Transverse colon (tissue), 4 donors: ENCODE measurements at regions not wholly inside any gene's neighbourhood (a gene's known extent, or its start where the extent isn't known, plus 50 kb on each side); places are given as distances from the start of the nearest gene placed in this dataset.

ENCODE experiments used
- DNase-seq: peaks from one replicate; pipeline ENCODE4 v3.0.0-alpha.2; 2019
- H3K27ac ChIP-seq, 4 donors: fragments of 200-600 bp; sonication (generic); 2 replicates each; pipeline ENCODE4 v1.5.1; 2016 to 2018; ENCODE audit warnings: inconsistent platforms in 4 of 4
- H3K27me3 ChIP-seq: fragments of 200-600 bp; sonication (generic); 2 replicates; pipeline ENCODE4 v1.5.1; 2017; ENCODE audit warnings: inconsistent platforms
- H3K36me3 ChIP-seq, 4 donors: fragments of 200-600 bp; sonication (generic); 2 replicates each; pipeline ENCODE4 v1.5.1; 2017 to 2019; ENCODE audit warnings: inconsistent platforms in 4 of 4
- H3K4me1 ChIP-seq, 4 donors: fragments of 200-600 bp; sonication (generic); 2 replicates each; pipeline ENCODE4 v1.5.1; 2017 to 2020; ENCODE audit warnings: inconsistent platforms in 4 of 4
- H3K4me3 ChIP-seq, 4 donors: fragments of 200-600 bp; sonication (generic); 1 replicate in 1 of 4; 2 replicates in 3 of 4; pipeline versions ENCODE4 v1.5.1 to v1.6.1; 2017 to 2019; ENCODE audit warnings: inconsistent platforms in 4 of 4
- H3K9me3 ChIP-seq, 2 donors: fragments of 200-600 bp; sonication (generic); 2 replicates each; pipeline ENCODE4 v1.5.1; 2017 to 2019; ENCODE audit warnings: inconsistent platforms in 2 of 2
- CTCF ChIP-seq, 5 experiments: fragments of 200-600 bp in 3 of 5; fragments of 450-650 bp in 2 of 5; sonication (generic) in 3 of 5; IDR thresholded peaks; 1 replicate in 2 of 5; 2 replicates in 3 of 5; pipeline ENCODE4 v1.5.1; 2016 to 2017; ENCODE audit warnings: antibody characterized with exemption in 5 of 5, inconsistent platforms in 3 of 5, mild to moderate bottlenecking in 2 of 5, moderate library complexity in 1 of 5
- EP300 ChIP-seq: sonication (generic); formaldehyde crosslinking; IDR thresholded peaks from one replicate; pipeline ENCODE4 v1.6.1; 2017; ENCODE audit warnings: antibody characterized with exemption, low read depth
- POLR2A ChIP-seq: fragments of 450-650 bp; IDR thresholded peaks from one replicate; pipeline ENCODE4 v1.6.1; 2016; ENCODE audit warnings: antibody characterized with exemption, mild to moderate bottlenecking, moderate library complexity
- POLR2AphosphoS5 ChIP-seq, 3 donors: sonication (generic); formaldehyde crosslinking; IDR thresholded peaks; one replicate each; pipeline ENCODE4 v1.6.1; 2016; ENCODE audit warnings: antibody characterized with exemption in 3 of 3
- WGBS, 2 donors: methylation state at CpG; one replicate each; pipeline ENCODE4 v1.1.5; 2018; ENCODE audit warnings: low coverage in 1 of 2; 5-methylcytosine and 5-hydroxymethylcytosine counted together
- in situ Hi-C, 4 donors: fragments of 200-750 bp; cut with MboI; loops; one replicate each; pipeline versions ENCODE4 v1.15.0 to v1.15.1; 2017; ENCODE audit warnings: low sequenced_read_pairs in 3 of 4, low pct_ligation_motif_present in 1 of 4, low pct_unique_long_range_greater_than_20kb in 1 of 4
- intact Hi-C: fragments of 100-400 bp; cut with DNase I; formaldehyde crosslinking; loops from one replicate; pipeline ENCODE4 v1.15.1; 2023; ENCODE audit warnings: low total_unique reads

GRCh38 chr11:129273944-129274711 lies 82.0 kb upstream of the ARHGAP32 start:
- no peak for DNase-seq
- no peaks in the 10 kb centered on the region for H3K27me3 ChIP-seq
- no peaks in the 10 kb centered on the region for H3K36me3 ChIP-seq
- no peak overlapping the region for H3K27ac ChIP-seq
- intact Hi-C loops (no loop called here), in situ Hi-C loops (no loop called here)
- no peak overlapping the region for H3K4me3 ChIP-seq
- 76% methylated on average over 4 to 5 of the region's 5 CpGs for WGBS, 2 donors
- TF ChIP-seq POLR2AphosphoS5 (IDR thresholded peaks at IDR 0.05) (no peak), CTCF (IDR thresholded peaks at IDR 0.05) (no peak), EP300 (no peak), POLR2A (no peak)
- no peaks in the 10 kb centered on the region for H3K9me3 ChIP-seq
- H3K4me1 ChIP-seq, result peaks cover 16 to 46% (median 32%) of the 10 kb centered on the region in 4 donors

GRCh38 chr11:129273322-129273721 lies 81.2 kb upstream of the ARHGAP32 start:
- no peaks in the 10 kb centered on the region for H3K9me3 ChIP-seq
- in situ Hi-C loops (no loop called here), intact Hi-C loops (no loop called here)
- TF ChIP-seq POLR2AphosphoS5 (IDR thresholded peaks at IDR 0.05) (no peak), POLR2A (no peak), EP300 (no peak), CTCF (IDR thresholded peaks at IDR 0.05) (no peak)
- H3K4me3 ChIP-seq, result no peak overlapping the region
- no peak overlapping the region for H3K27ac ChIP-seq
- no peaks in the 10 kb centered on the region for H3K27me3 ChIP-seq
- no peak for DNase-seq
- H3K4me1 ChIP-seq, result peaks cover 16 to 44% (median 31%) of the 10 kb centered on the region in 4 donors
- no peaks in the 10 kb centered on the region for H3K36me3 ChIP-seq

- Histone ChIP-seq H3K4me1 (peaks cover 7 to 27% (median 11%) of the 10 kb centered on the region in 4 donors), H3K4me3 (no peak overlapping the region), H3K36me3 (no peaks in the 10 kb centered on the region), H3K27me3 (no peaks in the 10 kb centered on the region), H3K27ac (no peak overlapping the region), H3K9me3 (no peaks in the 10 kb centered on the region)
- no peak for DNase-seq
- TF ChIP-seq POLR2AphosphoS5 (IDR thresholded peaks at IDR 0.05) (no peak), POLR2A (no peak), EP300 (no peak), CTCF (IDR thresholded peaks at IDR 0.05) (no peak)
- WGBS, 2 donors, result 76 to 86% methylated on average over 8 to 9 of the region's 9 CpGs
- in situ Hi-C loops, result no loop called here
- intact Hi-C loops, result no loop called here
Measured at GRCh38 chr11:129271030-129271429, 78.9 kb upstream of the ARHGAP32 start.

GRCh38 chr11:129270446-129270845 lies 78.3 kb upstream of the ARHGAP32 start:
- Histone ChIP-seq H3K9me3 (no peaks in the 10 kb centered on the region), H3K4me1 (peaks cover 2 to 26% (median 5%) of the 10 kb centered on the region in 4 donors), H3K36me3 (no peaks in the 10 kb centered on the region), H3K4me3 (no peak overlapping the region), H3K27me3 (no peaks in the 10 kb centered on the region), H3K27ac (no peak overlapping the region)
- in situ Hi-C loops (no loop called here), intact Hi-C loops (no loop called here)
- WGBS, 2 donors, result 67 to 75% methylated on average over 3 to 4 of the region's 4 CpGs
- no peak for DNase-seq
- TF ChIP-seq POLR2A, result no peak
- TF ChIP-seq EP300, result no peak
- TF ChIP-seq POLR2AphosphoS5 (IDR thresholded peaks at IDR 0.05), result no peak
- TF ChIP-seq CTCF (IDR thresholded peaks at IDR 0.05), result no peak
